Activated naive CD8-positive, alpha-beta T cell treated with anti-CD3 and anti-CD28 coated beads, Interleukin-2, amount 50 U/mL, for 24 hours (primary cell): ENCODE measurements at regions not wholly inside any gene's neighbourhood (a gene's known extent, or its start where the extent isn't known, plus 50 kb on each side); places are given as distances from the start of the nearest gene placed in this dataset.

Experiments used
- ATAC-seq: fragments of 150-1000 bp; cut with Tn5 transposase; one replicate; pipeline ENCODE4 v1.10.0; 2021
- DNase-seq: peaks from one replicate; pipeline ENCODE4 v3.0.0; 2021
- H3K27ac Mint-ChIP-seq: one replicate; pipeline ENCODE4 v1.8.0; 2021; ENCODE audit warnings: mild to moderate bottlenecking, mixed read lengths
- H3K27me3 Mint-ChIP-seq: one replicate; pipeline ENCODE4 v1.8.0; 2021; ENCODE audit warnings: mixed read lengths
- H3K36me3 Mint-ChIP-seq: one replicate; pipeline ENCODE4 v1.8.0; 2021; ENCODE audit warnings: low read depth, mixed read lengths
- H3K4me1 Mint-ChIP-seq: one replicate; pipeline ENCODE4 v1.8.0; 2021; ENCODE audit warnings: mixed read lengths
- H3K4me3 Mint-ChIP-seq: one replicate; pipeline ENCODE4 v1.8.0; 2021; ENCODE audit warnings: mild to moderate bottlenecking, moderate library complexity, mixed read lengths
- H3K9me3 Mint-ChIP-seq: one replicate; pipeline ENCODE4 v1.8.0; 2021; ENCODE audit warnings: mixed read lengths

- Mint-ChIP-seq H3K27ac (no peak overlapping the region), H3K4me1 (no peaks in the 10 kb centered on the region), H3K36me3 (no peaks in the 10 kb centered on the region), H3K9me3 (peaks cover 38% of the 10 kb centered on the region), H3K27me3 (no peaks in the 10 kb centered on the region), H3K4me3 (no peak overlapping the region)
- DNase-seq, result no peak
- no peak for ATAC-seq
Observed at GRCh38 chr11:98545544-98546175, 475.1 kb upstream of the CNTN5 start.

- no peak overlapping the region for H3K27ac Mint-ChIP-seq
- no peak for ATAC-seq
- H3K9me3 Mint-ChIP-seq, result peaks cover 36% of the 10 kb centered on the region
- no peaks in the 10 kb centered on the region for H3K4me1 Mint-ChIP-seq
- no peaks in the 10 kb centered on the region for H3K36me3 Mint-ChIP-seq
- H3K27me3 Mint-ChIP-seq, result no peaks in the 10 kb centered on the region
- no peak overlapping the region for H3K4me3 Mint-ChIP-seq
- no peak for DNase-seq
Observed at GRCh38 chr11:98549571-98549970, 471.2 kb upstream of the CNTN5 start.

GRCh38 chr11:98559961-98560360 lies 460.8 kb upstream of the CNTN5 start:
- Mint-ChIP-seq H3K27me3 (no peaks in the 10 kb centered on the region), H3K4me1 (no peaks in the 10 kb centered on the region), H3K9me3 (peaks cover 3% of the 10 kb centered on the region), H3K36me3 (no peaks in the 10 kb centered on the region), H3K4me3 (no peak overlapping the region), H3K27ac (no peak overlapping the region)
- ATAC-seq (no peak), DNase-seq (no peak)

GRCh38 chr11:98561252-98561651 lies 459.5 kb upstream of the CNTN5 start:
- H3K36me3 Mint-ChIP-seq, result no peaks in the 10 kb centered on the region
- DNase-seq (no peak), ATAC-seq (no peak)

GRCh38 chr11:98561877-98562395 lies 458.8 kb upstream of the CNTN5 start:
- H3K27ac Mint-ChIP-seq, result no peak overlapping the region
- no peaks in the 10 kb centered on the region for H3K27me3 Mint-ChIP-seq
- H3K36me3 Mint-ChIP-seq, result no peaks in the 10 kb centered on the region
- no peak overlapping the region for H3K4me3 Mint-ChIP-seq
- H3K4me1 Mint-ChIP-seq, result no peaks in the 10 kb centered on the region
- H3K9me3 Mint-ChIP-seq, result peaks cover 8% of the 10 kb centered on the region
- ATAC-seq, result no peak
- no peak for DNase-seq

More at GRCh38 chr11:98561252-98561651, 459.5 kb upstream of the CNTN5 start:
- Mint-ChIP-seq H3K27me3 (no peaks in the 10 kb centered on the region), H3K9me3 (peaks cover 8% of the 10 kb centered on the region), H3K4me1 (no peaks in the 10 kb centered on the region), H3K27ac (no peak overlapping the region), H3K4me3 (no peak overlapping the region)

- Mint-ChIP-seq H3K27me3 (no peaks in the 10 kb centered on the region), H3K4me1 (no peaks in the 10 kb centered on the region), H3K4me3 (no peak overlapping the region)
Observed at GRCh38 chr11:98564233-98564632, 456.5 kb upstream of the CNTN5 start.

GRCh38 chr11:98564881-98565280 lies 455.9 kb upstream of the CNTN5 start:
- Mint-ChIP-seq H3K9me3 (peaks cover 14% of the 10 kb centered on the region), H3K4me1 (no peaks in the 10 kb centered on the region), H3K36me3 (no peaks in the 10 kb centered on the region), H3K27ac (no peak overlapping the region), H3K4me3 (no peak overlapping the region), H3K27me3 (no peaks in the 10 kb centered on the region)
- no peak for ATAC-seq
- DNase-seq, result no peak

More at GRCh38 chr11:98564233-98564632, 456.5 kb upstream of the CNTN5 start:
- H3K36me3 Mint-ChIP-seq, result no peaks in the 10 kb centered on the region
- DNase-seq (no peak), ATAC-seq (no peak)
- H3K9me3 Mint-ChIP-seq, result peaks cover 14% of the 10 kb centered on the region
- no peak overlapping the region for H3K27ac Mint-ChIP-seq

- Mint-ChIP-seq H3K36me3 (no peaks in the 10 kb centered on the region), H3K4me1 (no peaks in the 10 kb centered on the region), H3K27ac (no peak overlapping the region), H3K27me3 (no peaks in the 10 kb centered on the region), H3K9me3 (peaks cover 14% of the 10 kb centered on the region), H3K4me3 (no peak overlapping the region)
- ATAC-seq (no peak), DNase-seq (no peak)
Observed at GRCh38 chr11:98565311-98565710, 455.4 kb upstream of the CNTN5 start.

GRCh38 chr11:98566978-98567377 lies 453.8 kb upstream of the CNTN5 start:
- ATAC-seq (no peak), DNase-seq (no peak)
- Mint-ChIP-seq H3K27me3 (no peaks in the 10 kb centered on the region), H3K27ac (no peak overlapping the region), H3K36me3 (no peaks in the 10 kb centered on the region), H3K9me3 (peaks cover 14% of the 10 kb centered on the region), H3K4me3 (no peak overlapping the region), H3K4me1 (no peaks in the 10 kb centered on the region)

GRCh38 chr11:98568013-98568412 lies 452.7 kb upstream of the CNTN5 start:
- H3K4me1 Mint-ChIP-seq, result no peaks in the 10 kb centered on the region
- H3K27ac Mint-ChIP-seq, result no peak overlapping the region
- no peak overlapping the region for H3K4me3 Mint-ChIP-seq
- H3K9me3 Mint-ChIP-seq, result peaks cover 14% of the 10 kb centered on the region
- ATAC-seq, result no peak
- H3K36me3 Mint-ChIP-seq, result no peaks in the 10 kb centered on the region
- no peaks in the 10 kb centered on the region for H3K27me3 Mint-ChIP-seq
- no peak for DNase-seq

- Mint-ChIP-seq H3K27me3 (no peaks in the 10 kb centered on the region), H3K27ac (no peak overlapping the region), H3K36me3 (no peaks in the 10 kb centered on the region), H3K9me3 (peaks cover 6% of the 10 kb centered on the region), H3K4me3 (no peak overlapping the region), H3K4me1 (no peaks in the 10 kb centered on the region)
- DNase-seq, result no peak
- no peak for ATAC-seq
Observed at GRCh38 chr11:98572941-98573340, 447.8 kb upstream of the CNTN5 start.

GRCh38 chr11:98587884-98588283 lies 432.9 kb upstream of the CNTN5 start:
- Mint-ChIP-seq H3K4me3 (no peak overlapping the region), H3K27me3 (no peaks in the 10 kb centered on the region), H3K27ac (no peak overlapping the region), H3K4me1 (no peaks in the 10 kb centered on the region), H3K9me3 (peaks cover 4% of the 10 kb centered on the region), H3K36me3 (no peaks in the 10 kb centered on the region)
- DNase-seq (no peak), ATAC-seq (no peak)

- ATAC-seq, result no peak
- no peak overlapping the region for H3K4me3 Mint-ChIP-seq
- peaks cover 17% of the 10 kb centered on the region for H3K9me3 Mint-ChIP-seq
- no peaks in the 10 kb centered on the region for H3K27me3 Mint-ChIP-seq
- no peak overlapping the region for H3K27ac Mint-ChIP-seq
- DNase-seq, result no peak
- H3K4me1 Mint-ChIP-seq, result no peaks in the 10 kb centered on the region
- no peaks in the 10 kb centered on the region for H3K36me3 Mint-ChIP-seq
Observed at GRCh38 chr11:98589967-98590366, 430.8 kb upstream of the CNTN5 start.

GRCh38 chr11:98600103-98600502 lies 420.6 kb upstream of the CNTN5 start:
- no peaks in the 10 kb centered on the region for H3K27me3 Mint-ChIP-seq
- H3K4me1 Mint-ChIP-seq, result no peaks in the 10 kb centered on the region
- ATAC-seq (no peak), DNase-seq (no peak)
- no peaks in the 10 kb centered on the region for H3K36me3 Mint-ChIP-seq
- H3K4me3 Mint-ChIP-seq, result no peak overlapping the region
- no peak overlapping the region for H3K27ac Mint-ChIP-seq
- peaks cover 21% of the 10 kb centered on the region for H3K9me3 Mint-ChIP-seq

GRCh38 chr11:98600786-98601773 lies 419.7 kb upstream of the CNTN5 start:
- Mint-ChIP-seq H3K4me3 (no peak overlapping the region), H3K27ac (no peak overlapping the region)

More at GRCh38 chr11:98600786-98601773, 419.7 kb upstream of the CNTN5 start:
- H3K27me3 Mint-ChIP-seq, result no peaks in the 10 kb centered on the region
- peaks cover 18% of the 10 kb centered on the region for H3K9me3 Mint-ChIP-seq
- DNase-seq (no peak), ATAC-seq (no peak)
- H3K4me1 Mint-ChIP-seq, result no peaks in the 10 kb centered on the region
- no peaks in the 10 kb centered on the region for H3K36me3 Mint-ChIP-seq
